HEK293 (cell line): ENCODE measurements at regions not wholly inside any gene's neighbourhood (a gene's known extent, or its start where the extent isn't known, plus 50 kb on each side); places are given as distances from the start of the nearest gene placed in this dataset.

Experiments used
- BCL11A ChIP-seq: fragments of 450-650 bp; formaldehyde crosslinking; IDR thresholded peaks from 2 replicates; pipeline ENCODE4 v1.5.1; 2016; ENCODE audit warnings: low read depth, missing biosample characterization, missing genetic modification characterization
- CTCF ChIP-seq: fragments of 450-650 bp; formaldehyde crosslinking; IDR thresholded peaks from 2 replicates; pipeline ENCODE4 v1.5.1; 2016; ENCODE audit warnings: missing biosample characterization, missing genetic modification characterization
- PBX3 ChIP-seq: sonication (generic); formaldehyde crosslinking; IDR thresholded peaks from 2 replicates; pipeline ENCODE4 v1.8.1; 2022; ENCODE audit warnings: mild to moderate bottlenecking, moderate library complexity, missing genetic modification reagents
- TCF7L2 ChIP-seq: IDR thresholded peaks from 2 replicates; pipeline ENCODE4 v1.6.1; 2011; ENCODE audit warnings: low read depth, mild to moderate bottlenecking, inconsistent platforms, low read length, moderate library complexity, borderline replicate concordance
- TSHZ1 ChIP-seq: fragments of 450-650 bp; formaldehyde crosslinking; IDR thresholded peaks from 2 replicates; pipeline ENCODE4 v1.5.1; 2016; ENCODE audit warnings: missing biosample characterization, missing genetic modification characterization, borderline replicate concordance
- ZBTB20 ChIP-seq: fragments of 450-650 bp; formaldehyde crosslinking; IDR thresholded peaks from 2 replicates; pipeline ENCODE4 v1.5.1; 2016; ENCODE audit warnings: missing biosample characterization, missing genetic modification characterization
- ZNF121 ChIP-seq: fragments of 450-650 bp; formaldehyde crosslinking; IDR thresholded peaks from 2 replicates; pipeline ENCODE4 v1.5.1; 2016; ENCODE audit warnings: missing biosample characterization, missing genetic modification characterization
- ZNF133 ChIP-seq: fragments of 450-650 bp; formaldehyde crosslinking; IDR thresholded peaks from 2 replicates; pipeline ENCODE4 v1.5.1; 2016; ENCODE audit warnings: missing biosample characterization, missing genetic modification characterization
- ZNF19 ChIP-seq: fragments of 450-650 bp; formaldehyde crosslinking; IDR thresholded peaks from 2 replicates; pipeline ENCODE4; 2016; ENCODE audit warnings: missing biosample characterization, missing genetic modification characterization, low read depth
- ZNF2 ChIP-seq: fragments of 450-650 bp; formaldehyde crosslinking; IDR thresholded peaks from 2 replicates; pipeline ENCODE4 v1.5.1; 2016; ENCODE audit warnings: missing biosample characterization, missing genetic modification characterization
- ZNF561 ChIP-seq: fragments of 450-650 bp; IDR thresholded peaks from 2 replicates; pipeline ENCODE4 v1.5.1; 2018; ENCODE audit warnings: missing biosample characterization, missing genetic modification characterization, borderline replicate concordance
- ZNF768 ChIP-seq: fragments of 450-650 bp; formaldehyde crosslinking; IDR thresholded peaks from 2 replicates; pipeline ENCODE4 v1.5.1; 2018; ENCODE audit warnings: missing biosample characterization, mild to moderate bottlenecking, missing genetic modification characterization

GRCh38 chr15:94110476-94111130 lies 120.8 kb upstream of the MCTP2 start:
- TF ChIP-seq CTCF (no peak), TCF7L2 (no peak), ZNF2 (tag by site-specific recombination) (no peak), ZNF121 (tag by site-specific recombination) (no peak), BCL11A (tag by site-specific recombination) (no peak), TSHZ1 (tag by site-specific recombination) (no peak), ZNF19 (tag by site-specific recombination) (no peak), ZNF561 (no peak), ZNF133 (tag by site-specific recombination) (no peak), ZNF768 (tag by site-specific recombination) (no peak), PBX3 (no peak), ZBTB20 (no peak)
